ENCODE measurements at regions not wholly inside any gene's neighbourhood (a gene's known extent, or its start where the extent isn't known, plus 50 kb on each side); places are given as distances from the start of the nearest gene placed in this dataset.

- TF ChIP-seq CTCF (IDR thresholded peaks at IDR 0.05; ENCODE audit: poor library complexity) (no peak), EZH2 (IDR thresholded peaks at IDR 0.05; ENCODE audit: borderline replicate concordance) (no peak)
Measured at GRCh38 chr4:177006331-177006730, 213.6 kb upstream of the VEGFC start.

All from hepatocyte (in vitro differentiated cells).